A549 (cell line): ENCODE measurements at regions not wholly inside any gene's neighbourhood (a gene's known extent, or its start where the extent isn't known, plus 50 kb on each side); places are given as distances from the start of the nearest gene placed in this dataset.

Experiments used
- ATAC-seq, 2 experiments: fragments of 200-7000 bp in 1 of 2; fragments of >200 bp in 1 of 2; cut with Nextera tagmentation in 1 of 2; cut with Tn5 transposase in 1 of 2; 3 replicates each; pipeline versions ENCODE4 v1.8.0 to v1.9.1; 2018 to 2020; ENCODE audit warnings: mild to moderate bottlenecking in 1 of 2, moderate library complexity in 1 of 2
- CTCF ChIA-PET: fragments of 300-600 bp; sonication (Branson Sonifier 250); formaldehyde crosslinking; extraction: SDS; loops from one replicate; lab custom pipeline; 2021; ENCODE audit warnings: antibody characterized with exemption, inconsistent platforms; lab: Yijun Ruan, JAX
- POLR2A ChIA-PET: fragments of 350-600 bp; formaldehyde crosslinking; extraction: SDS; loops from one replicate; lab custom pipeline; 2021; ENCODE audit warnings: antibody characterized with exemption, inconsistent platforms; lab: Yijun Ruan, JAX
- DNase-seq, 2 experiments: peaks; one replicate each; pipeline versions ENCODE4 v3.0.0 to v3.0.0-alpha.2; 2011 to 2016; ENCODE audit warnings: low read depth in 1 of 2, low spot score in 1 of 2
- FAIRE-seq: peaks from 2 replicates; lab custom pipeline; 2011; peaks lifted over from hg19 to GRCh38; lab: Jason Lieb, UNC
- H3K27ac ChIP-seq, 2 experiments: fragments of >200 bp; sonication (Bioruptor Twin); formaldehyde crosslinking; 3 replicates each; pipeline ENCODE4 v1.5.1; 2016 to 2017
- H3K4me1 ChIP-seq: fragments of >200 bp; sonication (Bioruptor Twin); formaldehyde crosslinking; 3 replicates; pipeline ENCODE4 v1.6.1; 2016
- H3K4me2 ChIP-seq: fragments of >200 bp; sonication (Bioruptor Twin); formaldehyde crosslinking; 3 replicates; pipeline ENCODE4 v1.6.1; 2016
- H3K4me3 ChIP-seq: fragments of >200 bp; sonication (Bioruptor Twin); formaldehyde crosslinking; 3 replicates; pipeline ENCODE4 v1.5.1; 2016
- H3K9me3 ChIP-seq: fragments of >200 bp; sonication (Bioruptor Twin); formaldehyde crosslinking; 3 replicates; pipeline ENCODE4 v1.6.1; 2016
- BCL3 ChIP-seq: fragments of >200 bp; sonication (Bioruptor Twin); formaldehyde crosslinking; IDR thresholded peaks from 3 replicates; pipeline ENCODE4 v1.6.1; 2016
- CBX8 ChIP-seq: fragments of 200-600 bp; sonication (generic); IDR thresholded peaks from 2 replicates; pipeline ENCODE4 v1.6.1; 2016
- CHD2 ChIP-seq: fragments of 150-350 bp; IDR thresholded peaks from 2 replicates; pipeline ENCODE4 v1.6.1; 2014; ENCODE audit warnings: low read length; ENCODE audit not compliant: partially characterized antibody
- CHD4 ChIP-seq: fragments of 200-600 bp; sonication (generic); IDR thresholded peaks from 2 replicates; pipeline ENCODE4 v1.6.1; 2016; ENCODE audit warnings: antibody characterized with exemption, mild to moderate bottlenecking, borderline replicate concordance
- E2F6 ChIP-seq: IDR thresholded peaks from 2 replicates; pipeline ENCODE4 v1.6.1; 2012; ENCODE audit warnings: low read depth, borderline replicate concordance
- EHF ChIP-seq: fragments of 250-450 bp; sonication (Bioruptor Pico); IDR thresholded peaks from 2 replicates; pipeline ENCODE4 v1.5.0; 2020; ENCODE audit warnings: mild to moderate bottlenecking
- EP300 ChIP-seq, 2 experiments: fragments of >200 bp; sonication (Bioruptor Twin); formaldehyde crosslinking; IDR thresholded peaks; 2 replicates in 1 of 2; 3 replicates in 1 of 2; pipeline ENCODE4 v1.6.1; 2016 to 2017
- FOXS1 ChIP-seq: fragments of 250-450 bp; sonication (Bioruptor Pico); IDR thresholded peaks from 2 replicates; pipeline ENCODE4 v1.5.0; 2020; ENCODE audit warnings: mild to moderate bottlenecking, moderate library complexity
- HEYL ChIP-seq: fragments of 250-450 bp; sonication (Bioruptor Pico); IDR thresholded peaks from 2 replicates; pipeline ENCODE4 v1.8.0; 2021; ENCODE audit warnings: mild to moderate bottlenecking, moderate library complexity
- HMGXB4 ChIP-seq: fragments of 250-450 bp; sonication (Bioruptor Pico); IDR thresholded peaks from 2 replicates; pipeline ENCODE4 v1.5.0; 2021; ENCODE audit warnings: mild to moderate bottlenecking, moderate library complexity, borderline replicate concordance
- HOXB5 ChIP-seq: fragments of 250-450 bp; sonication (Bioruptor Pico); IDR thresholded peaks from 2 replicates; pipeline ENCODE4 v1.5.0; 2020; ENCODE audit warnings: mild to moderate bottlenecking, moderate library complexity
- JUN ChIP-seq, 2 experiments: fragments of >200 bp; sonication (Bioruptor Twin); formaldehyde crosslinking; IDR thresholded peaks; 2 replicates in 1 of 2; 3 replicates in 1 of 2; pipeline ENCODE4 v1.6.1; 2016 to 2017
- JUNB ChIP-seq: fragments of >200 bp; sonication (Bioruptor Twin); formaldehyde crosslinking; IDR thresholded peaks from 2 replicates; pipeline ENCODE4 v1.6.1; 2016
- MAFK ChIP-seq: fragments of 450-650 bp; IDR thresholded peaks from 2 replicates; pipeline ENCODE4 v1.6.1; 2014; ENCODE audit not compliant: partially characterized antibody
- MAZ ChIP-seq: fragments of 150-350 bp; IDR thresholded peaks from 2 replicates; pipeline ENCODE4 v1.6.1; 2014; ENCODE audit warnings: antibody characterized with exemption, low read depth, low read length, borderline replicate concordance
- NPAS2 ChIP-seq: fragments of 250-450 bp; sonication (Bioruptor Pico); IDR thresholded peaks from 2 replicates; pipeline ENCODE4 v1.8.0; 2022; ENCODE audit warnings: mild to moderate bottlenecking, moderate library complexity, borderline replicate concordance
- RAD21 ChIP-seq, 2 experiments: fragments of >200 bp in 1 of 2; sonication (Bioruptor Twin) in 1 of 2; formaldehyde crosslinking in 1 of 2; IDR thresholded peaks in 1 of 2; conservative IDR thresholded peaks in 1 of 2; 2 replicates in 1 of 2; 3 replicates in 1 of 2; pipeline ENCODE4 v1.6.1; 2012 to 2018; ENCODE audit warnings: inconsistent platforms in 1 of 2
- RCOR1 ChIP-seq: fragments of 150-350 bp; IDR thresholded peaks from 2 replicates; pipeline ENCODE4 v1.6.1; 2014; ENCODE audit warnings: antibody characterized with exemption, low read length, low read depth
- REST ChIP-seq: fragments of 200-600 bp; sonication (generic); IDR thresholded peaks from 2 replicates; pipeline ENCODE4 v1.6.1; 2016; ENCODE audit warnings: antibody characterized with exemption, mild to moderate bottlenecking, moderate library complexity
- SMC3 ChIP-seq: fragments of >200 bp; sonication (Bioruptor Twin); formaldehyde crosslinking; IDR thresholded peaks from 3 replicates; pipeline ENCODE4 v1.6.1; 2018; ENCODE audit warnings: inconsistent platforms
- SREBF2 ChIP-seq: fragments of 450-650 bp; IDR thresholded peaks from 2 replicates; pipeline ENCODE4 v1.6.1; 2014; ENCODE audit warnings: mild to moderate bottlenecking, moderate library complexity
- USF2 ChIP-seq: fragments of 450-650 bp; IDR thresholded peaks from 2 replicates; pipeline ENCODE4 v1.6.1; 2014; ENCODE audit warnings: antibody characterized with exemption
- ZC3H11A ChIP-seq: fragments of 450-650 bp; IDR thresholded peaks from 2 replicates; pipeline ENCODE4 v1.6.1; 2014; ENCODE audit warnings: antibody characterized with exemption, mild to moderate bottlenecking
- ZNF302 ChIP-seq: fragments of 250-450 bp; sonication (Bioruptor Pico); IDR thresholded peaks from 2 replicates; pipeline ENCODE4 v1.9.0; 2021; ENCODE audit warnings: inconsistent platforms, mild to moderate bottlenecking, moderate library complexity
- ZSCAN20 ChIP-seq: fragments of 250-450 bp; sonication (Bioruptor Pico); IDR thresholded peaks from 2 replicates; pipeline ENCODE4 v1.8.0; 2022; ENCODE audit warnings: mild to moderate bottlenecking, moderate library complexity
- WGBS: methylation state at CpG from one replicate; pipeline ENCODE4 v1.1.6; 2017; ENCODE audit errors: missing lambda C conversion rate; 5-methylcytosine and 5-hydroxymethylcytosine counted together

GRCh38 chr15:95968856-95969255 lies 361.6 kb upstream of the NR2F2 start:
- WGBS: 62% methylated on average over 5 of the region's 5 CpGs
- H3K4me2 ChIP-seq: no peak overlapping the region
- H3K4me1 ChIP-seq: no peaks in the 10 kb centered on the region
- no peak for TF ChIP-seq USF2
- TF ChIP-seq ZNF302 (CRISPR knock-in tag): no peak
- no peak for TF ChIP-seq EP300 (IDR thresholded peaks at IDR 0.05)
- peak; percentile 67 for TF ChIP-seq MAFK
- TF ChIP-seq ZC3H11A: no peak
- TF ChIP-seq, all 56 proteins: peak for 1
- ChIA-PET POLR2A (no interaction called here), CTCF (interaction anchor here (0.6 to 1.7 kb wide), 2 partner anchors 16 to 942 kb away, joined by 3 to 4 read pairs; no protein-coding TSS in a partner anchor)
- Histone ChIP-seq H3K4me3 (no peak overlapping the region), H3K9me3 (no peaks in the 10 kb centered on the region), H3K27ac (no peak overlapping the region)
- DNase-seq (no peak), FAIRE-seq (no peak), ATAC-seq (no peak)

GRCh38 chr15:95970326-95970725 lies 360.2 kb upstream of the NR2F2 start:
- no peaks in the 10 kb centered on the region for H3K4me1 ChIP-seq
- no peak for FAIRE-seq
- H3K9me3 ChIP-seq: no peaks in the 10 kb centered on the region
- no peak overlapping the region for H3K27ac ChIP-seq
- no peak overlapping the region for H3K4me3 ChIP-seq
- TF ChIP-seq USF2 (no peak), SMC3 (no peak), JUNB (no peak), RCOR1 (no peak), RAD21 (conservative IDR thresholded peaks at IDR 0.05 in 1 of 2, IDR thresholded peaks at IDR 0.05 in 1 of 2) (no peak), MAZ (no peak), E2F6 (no peak), FOXS1 (CRISPR knock-in tag) (no peak), ZSCAN20 (CRISPR knock-in tag) (no peak), CBX8 (no peak), BCL3 (no peak), ZC3H11A (no peak), ZNF302 (CRISPR knock-in tag) (no peak), CHD4 (no peak), SREBF2 (no peak)
- TF ChIP-seq, all 56 proteins: peak for 0
- ChIA-PET POLR2A (interaction anchor here (0.7 kb wide), 1 partner anchor 13 kb away, joined by 5 read pairs; no protein-coding TSS in a partner anchor), CTCF (interaction anchor here (1.2 kb wide), 1 partner anchor 22 kb away, joined by 3 read pairs; no protein-coding TSS in a partner anchor)
- WGBS: 37% methylated on average over 3 of the region's 3 CpGs
- DNase-seq: no peak
- no peak for ATAC-seq
- no peak overlapping the region for H3K4me2 ChIP-seq

GRCh38 chr15:95972041-95972553 lies 358.4 kb upstream of the NR2F2 start:
- Histone ChIP-seq H3K4me2 (no peak overlapping the region), H3K4me3 (no peak overlapping the region), H3K4me1 (no peaks in the 10 kb centered on the region), H3K9me3 (no peaks in the 10 kb centered on the region), H3K27ac (no peak overlapping the region)
- ATAC-seq: no peak
- ChIA-PET CTCF (no interaction called here), POLR2A (no interaction called here)
- DNase-seq: no peak
- FAIRE-seq: no peak
- 34% methylated on average over 6 of the region's 6 CpGs for WGBS
- TF ChIP-seq JUN (IDR thresholded peaks at IDR 0.05): no peak
- no peak for TF ChIP-seq EHF (CRISPR knock-in tag)
- no peak for TF ChIP-seq REST
- no peak for TF ChIP-seq HOXB5
- TF ChIP-seq NPAS2 (CRISPR knock-in tag): no peak
- TF ChIP-seq HMGXB4 (CRISPR knock-in tag): no peak
- TF ChIP-seq CHD4: no peak
- no peak for TF ChIP-seq HEYL (CRISPR knock-in tag)
- TF ChIP-seq CHD2: no peak
- TF ChIP-seq SMC3: no peak
